ENCODE measurements at regions not wholly inside any gene's neighbourhood (a gene's known extent, or its start where the extent isn't known, plus 50 kb on each side); places are given as distances from the start of the nearest gene placed in this dataset.

GRCh38 chr10:52889611-52890010 lies 117.0 kb upstream of the MBL2 start:
- TF ChIP-seq CTCF (IDR thresholded peaks at IDR 0.05) = no peak
- no peak for TF ChIP-seq POLR2A (IDR thresholded peaks at IDR 0.05)

Measured in esophagus squamous epithelium (tissue), 4 donors.